IMR-90 (cell line): ENCODE measurements at regions not wholly inside any gene's neighbourhood (a gene's known extent, or its start where the extent isn't known, plus 50 kb on each side); places are given as distances from the start of the nearest gene placed in this dataset.

Experiments used
- ATAC-seq: fragments of 200-7000 bp; cut with Tn5 transposase; 2 replicates; pipeline ENCODE4 v1.9.1; 2020; ENCODE audit warnings: low read depth, mild to moderate bottlenecking, moderate library complexity
- BruUV-seq: library from RNA; stranded (reverse); fragments of 400-500 nt; replicated peaks from 2 replicates; lab custom pipeline; 2021; lab: Mats Ljungman, UMichigan
- CTCF ChIA-PET: fragments of 300-600 bp; formaldehyde crosslinking; extraction: SDS; loops from one replicate; lab custom pipeline; 2021; ENCODE audit warnings: antibody characterized with exemption; lab: Yijun Ruan, JAX
- POLR2A ChIA-PET: fragments of 300-600 bp; sonication (Branson Sonifier 250); formaldehyde crosslinking; loops from one replicate; lab custom pipeline; 2022; ENCODE audit warnings: antibody characterized with exemption; ENCODE audit not compliant: unreplicated experiment; lab: Charles Lee
- DNase-seq: peaks from one replicate; pipeline ENCODE4 v3.0.0; 2013
- H2AFZ ChIP-seq: replicated peaks from 2 replicates; pipeline ENCODE3; 2013; ENCODE audit warnings: low read length, mild to moderate bottlenecking; ENCODE audit not compliant: poor library complexity
- H2AK5ac ChIP-seq: 2 replicates; pipeline ENCODE4 v1.6.1; 2013; ENCODE audit warnings: low read depth, low read length, inconsistent platforms
- H2AK9ac ChIP-seq: replicated peaks from 2 replicates; pipeline ENCODE3; 2013; ENCODE audit warnings: mild to moderate bottlenecking, low read depth, low read length, moderate library complexity; ENCODE audit not compliant: poor library complexity
- H2BK120ac ChIP-seq: 2 replicates; pipeline ENCODE4 v1.6.1; 2013; ENCODE audit warnings: low read depth, low read length, inconsistent platforms
- H2BK15ac ChIP-seq: 3 replicates; pipeline ENCODE4 v1.6.1; 2013; ENCODE audit warnings: low read depth, low read length, inconsistent platforms
- H2BK20ac ChIP-seq: 2 replicates; pipeline ENCODE4 v1.6.1; 2013; ENCODE audit warnings: low read depth, mild to moderate bottlenecking, inconsistent platforms, low read length, moderate library complexity
- H2BK5ac ChIP-seq: 2 replicates; pipeline ENCODE4 v1.6.1; 2013; ENCODE audit warnings: mild to moderate bottlenecking, low read depth, low read length, inconsistent platforms; ENCODE audit not compliant: poor library complexity, severe bottlenecking
- H3K14ac ChIP-seq: replicated peaks from 2 replicates; pipeline ENCODE4 v1.6.1; 2013; ENCODE audit warnings: low read depth, low read length, inconsistent platforms
- H3K18ac ChIP-seq: 2 replicates; pipeline ENCODE4 v1.6.1; 2013; ENCODE audit warnings: low read depth, low read length, control low read depth
- H3K23ac ChIP-seq: 2 replicates; pipeline ENCODE4 v1.6.1; 2013; ENCODE audit warnings: low read depth, low read length, inconsistent platforms
- H3K27ac ChIP-seq: 2 replicates; pipeline ENCODE4 v1.5.1; 2013; ENCODE audit warnings: mild to moderate bottlenecking, control low read depth, low read length; ENCODE audit not compliant: insufficient read depth
- H3K27me3 ChIP-seq: 2 replicates; pipeline ENCODE4 v1.6.1; 2013; ENCODE audit warnings: low read length; ENCODE audit not compliant: control insufficient read depth, insufficient read depth
- H3K36me3 ChIP-seq: 2 replicates; pipeline ENCODE4 v1.6.1; 2013; ENCODE audit warnings: low read length, mixed read lengths; ENCODE audit not compliant: control insufficient read depth, insufficient read depth
- H3K4ac ChIP-seq: 2 replicates; pipeline ENCODE4 v1.6.1; 2013; ENCODE audit warnings: low read depth, low read length, inconsistent platforms
- H3K4me1 ChIP-seq: 2 replicates; pipeline ENCODE4 v1.6.1; 2013; ENCODE audit warnings: low read length, mixed read lengths; ENCODE audit not compliant: control insufficient read depth, insufficient read depth
- H3K4me2 ChIP-seq: 2 replicates; pipeline ENCODE4 v1.6.1; 2013; ENCODE audit warnings: low read depth, mild to moderate bottlenecking, control low read depth, low read length, moderate library complexity
- H3K4me3 ChIP-seq: 2 replicates; pipeline ENCODE4 v1.5.1; 2013; ENCODE audit warnings: low read depth, mild to moderate bottlenecking, control low read depth, low read length, moderate library complexity; ENCODE audit not compliant: insufficient read depth
- H3K56ac ChIP-seq: 2 replicates; pipeline ENCODE4 v1.6.1; 2013; ENCODE audit warnings: low read length, inconsistent platforms; ENCODE audit not compliant: insufficient read depth; ENCODE audit errors: extremely low read depth
- H3K79me1 ChIP-seq, 2 experiments: 2 replicates each; pipeline ENCODE4 v1.6.1; 2013; ENCODE audit warnings: low read length in 2 of 2, inconsistent platforms in 1 of 2, low read depth in 1 of 2
- H3K9ac ChIP-seq: 2 replicates; pipeline ENCODE4 v1.6.1; 2013; ENCODE audit warnings: low read depth, low read length, control low read depth
- H3K9me1 ChIP-seq: 2 replicates; pipeline ENCODE4 v1.6.1; 2013; ENCODE audit warnings: low read length, inconsistent platforms; ENCODE audit not compliant: insufficient read depth
- H3K9me3 ChIP-seq: 2 replicates; pipeline ENCODE4 v1.6.1; 2013; ENCODE audit warnings: low read length; ENCODE audit not compliant: control insufficient read depth, insufficient read depth
- H4K20me1 ChIP-seq: 2 replicates; pipeline ENCODE4 v1.6.1; 2013; ENCODE audit warnings: low read length, inconsistent platforms; ENCODE audit not compliant: insufficient read depth
- H4K5ac ChIP-seq: 2 replicates; pipeline ENCODE4 v1.6.1; 2013; ENCODE audit warnings: mild to moderate bottlenecking, low read depth, low read length, control low read depth
- H4K8ac ChIP-seq, 2 experiments: 2 replicates each; pipeline ENCODE4 v1.6.1; 2013; ENCODE audit warnings: low read depth in 2 of 2, low read length in 2 of 2, control low read depth in 1 of 2, inconsistent platforms in 1 of 2
- H4K91ac ChIP-seq: 2 replicates; pipeline ENCODE4 v1.6.1; 2013; ENCODE audit warnings: low read depth, low read length, inconsistent platforms; ENCODE audit not compliant: insufficient read depth
- BHLHE40 ChIP-seq: fragments of 150-350 bp; IDR thresholded peaks from 2 replicates; pipeline ENCODE4 v1.6.1; 2016; ENCODE audit warnings: mild to moderate bottlenecking, low read depth, low read length
- CEBPB ChIP-seq: IDR thresholded peaks from 2 replicates; pipeline ENCODE4 v1.6.1; 2012; ENCODE audit warnings: low read depth, low read length, improper control_type of control experiment
- POLR2A ChIP-seq: IDR thresholded peaks from 2 replicates; pipeline ENCODE4 v1.6.1; 2012; ENCODE audit warnings: mild to moderate bottlenecking, low read depth, low read length
- USF2 ChIP-seq: fragments of 150-350 bp; IDR thresholded peaks from 2 replicates; pipeline ENCODE4 v1.6.1; 2017; ENCODE audit warnings: mild to moderate bottlenecking, antibody characterized with exemption, low read length, low read depth
- WGBS, 2 experiments: methylation state at CpG; one replicate each; pipeline versions ENCODE4 v1.1.5 to v1.1.7; 2013; ENCODE audit warnings: missing lambda C conversion rate in 2 of 2; ENCODE audit not compliant: insufficient read length in 1 of 2; ENCODE audit errors: extremely low coverage in 2 of 2; 5-methylcytosine and 5-hydroxymethylcytosine counted together
- dilution Hi-C: fragments of 300-500 bp; cut with HindIII; formaldehyde crosslinking; loops from one replicate; pipeline ENCODE4 v1.14.3; 2018; ENCODE audit warnings: low sequenced_read_pairs; ENCODE audit not compliant: unreplicated experiment
- in situ Hi-C: fragments of 300-500 bp; cut with MboI; formaldehyde crosslinking; loops from 3 replicates; pipeline ENCODE4 v1.14.3; 2019; ENCODE audit warnings: low sequenced_read_pairs, inconsistent platforms, mixed read lengths
- intact Hi-C: fragments of 100-400 bp; cut with micrococcal nuclease; formaldehyde crosslinking; loops from 2 replicates; pipeline ENCODE4 v1.10.0; 2022
- TF ChIP-seq, protein P1 (sequence below): conservative IDR thresholded peaks from 2 replicates; pipeline ENCODE4 v1.5.1; 2012; ENCODE audit warnings: mild to moderate bottlenecking, low read depth, low read length, improper control_type of control experiment

GRCh38 chr1:208654241-208654640 is 410.1 kb upstream of the PLXNA2 start:
- TF ChIP-seq POLR2A (no peak), USF2 (no peak), BHLHE40 (no peak), CEBPB (no peak)
- TF ChIP-seq, protein P1, sequence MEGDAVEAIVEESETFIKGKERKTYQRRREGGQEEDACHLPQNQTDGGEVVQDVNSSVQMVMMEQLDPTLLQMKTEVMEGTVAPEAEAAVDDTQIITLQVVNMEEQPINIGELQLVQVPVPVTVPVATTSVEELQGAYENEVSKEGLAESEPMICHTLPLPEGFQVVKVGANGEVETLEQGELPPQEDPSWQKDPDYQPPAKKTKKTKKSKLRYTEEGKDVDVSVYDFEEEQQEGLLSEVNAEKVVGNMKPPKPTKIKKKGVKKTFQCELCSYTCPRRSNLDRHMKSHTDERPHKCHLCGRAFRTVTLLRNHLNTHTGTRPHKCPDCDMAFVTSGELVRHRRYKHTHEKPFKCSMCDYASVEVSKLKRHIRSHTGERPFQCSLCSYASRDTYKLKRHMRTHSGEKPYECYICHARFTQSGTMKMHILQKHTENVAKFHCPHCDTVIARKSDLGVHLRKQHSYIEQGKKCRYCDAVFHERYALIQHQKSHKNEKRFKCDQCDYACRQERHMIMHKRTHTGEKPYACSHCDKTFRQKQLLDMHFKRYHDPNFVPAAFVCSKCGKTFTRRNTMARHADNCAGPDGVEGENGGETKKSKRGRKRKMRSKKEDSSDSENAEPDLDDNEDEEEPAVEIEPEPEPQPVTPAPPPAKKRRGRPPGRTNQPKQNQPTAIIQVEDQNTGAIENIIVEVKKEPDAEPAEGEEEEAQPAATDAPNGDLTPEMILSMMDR, result 0 out of 2 replicates have a peak, but pooled peaks have one; percentile 20
- H3K4me3 ChIP-seq, result no peak overlapping the region
- in situ Hi-C loops (no loop called here), intact Hi-C loops (loop anchor here (5.0 kb wide), 1 partner anchor 783 kb away; no protein-coding TSS in a partner anchor), dilution Hi-C loops (no loop called here)
- H3K4ac ChIP-seq, result no peak overlapping the region
- H4K20me1 ChIP-seq, result no peaks in the 10 kb centered on the region
- no peaks in the 10 kb centered on the region for H3K4me1 ChIP-seq
- H3K14ac ChIP-seq, result no peak overlapping the region
- H2BK5ac ChIP-seq, result no peak overlapping the region
- H4K91ac ChIP-seq, result no peak overlapping the region
- H3K9me3 ChIP-seq, result 0 out of 2 replicates have a peak, but pooled peaks cover 3% of the 10 kb centered on the region
- WGBS, 2 experiments, result 47% methylated on average over 3 of the region's 3 CpGs; no CpG with 5 or more reads in 1 of the 2 experiments
- H2AFZ ChIP-seq, result no peak overlapping the region
- CTCF ChIA-PET, result no interaction called here
- no peaks in the 10 kb centered on the region for H3K9me1 ChIP-seq
- no peak overlapping the region for H2AK5ac ChIP-seq
- H3K56ac ChIP-seq, result no peak overlapping the region
- H3K79me1 ChIP-seq, result no peaks in the 10 kb centered on the region
- POLR2A ChIA-PET, result no interaction called here
- H3K27me3 ChIP-seq, result no peaks in the 10 kb centered on the region
- BruUV-seq, result no TSS peak
- ATAC-seq, result no peak
- H3K18ac ChIP-seq, result no peak overlapping the region
- no peak overlapping the region for H4K5ac ChIP-seq
- no peak overlapping the region for H3K9ac ChIP-seq
- no peak overlapping the region for H3K27ac ChIP-seq
- H2BK15ac ChIP-seq, result no peak overlapping the region
- H2BK20ac ChIP-seq, result no peak overlapping the region
- no peak overlapping the region for H2AK9ac ChIP-seq
- no peak overlapping the region for H3K23ac ChIP-seq
- no peak overlapping the region for H3K4me2 ChIP-seq
- DNase-seq, result no peak
- H3K36me3 ChIP-seq, result no peaks in the 10 kb centered on the region
- H4K8ac ChIP-seq, result no peak overlapping the region
- H2BK120ac ChIP-seq, result no peak overlapping the region
